KOPT-K1 (cell line): ENCODE measurements at regions not wholly inside any gene's neighbourhood (a gene's known extent, or its start where the extent isn't known, plus 50 kb on each side); places are given as distances from the start of the nearest gene placed in this dataset.

Experiments used
- H3K27ac ChIP-seq: fragments of 200-600 bp; sonication (generic); 2 replicates; pipeline ENCODE4 v1.5.1; 2016; ENCODE audit warnings: antibody characterized with exemption, mild to moderate bottlenecking, low read depth, low read length; ENCODE audit not compliant: poor library complexity, severe bottlenecking
- H3K36me3 ChIP-seq: fragments of 200-600 bp; sonication (generic); 2 replicates; pipeline ENCODE4 v1.5.1; 2017; ENCODE audit warnings: antibody characterized with exemption, mild to moderate bottlenecking, low read length, moderate library complexity; ENCODE audit not compliant: insufficient read depth
- H3K9me3 ChIP-seq: fragments of 200-600 bp; sonication (generic); 2 replicates; pipeline ENCODE4 v1.5.1; 2017; ENCODE audit warnings: antibody characterized with exemption, low read length, mild to moderate bottlenecking; ENCODE audit not compliant: insufficient read depth, poor library complexity, severe bottlenecking

- Histone ChIP-seq H3K9me3 (no peaks in the 10 kb centered on the region), H3K27ac (no peak overlapping the region), H3K36me3 (no peaks in the 10 kb centered on the region)
Observed at GRCh38 chr2:193703411-193703810, 1508.7 kb upstream of the TMEFF2 start.

GRCh38 chr2:193701484-193701883, 1506.8 kb upstream of the TMEFF2 start:
- no peaks in the 10 kb centered on the region for H3K36me3 ChIP-seq
- no peaks in the 10 kb centered on the region for H3K9me3 ChIP-seq
- H3K27ac ChIP-seq: no peak overlapping the region

- Histone ChIP-seq H3K9me3 (no peaks in the 10 kb centered on the region), H3K27ac (no peak overlapping the region), H3K36me3 (no peaks in the 10 kb centered on the region)
Observed at GRCh38 chr2:193695367-193695766, 1500.6 kb upstream of the TMEFF2 start.

- Histone ChIP-seq H3K27ac (no peak overlapping the region), H3K36me3 (no peaks in the 10 kb centered on the region)
Observed at GRCh38 chr2:193693758-193694157, 1499.0 kb upstream of the TMEFF2 start.

GRCh38 chr2:193690572-193690971, 1495.8 kb upstream of the TMEFF2 start:
- no peaks in the 10 kb centered on the region for H3K9me3 ChIP-seq
- H3K36me3 ChIP-seq: no peaks in the 10 kb centered on the region
- H3K27ac ChIP-seq: no peak overlapping the region

More at GRCh38 chr2:193693758-193694157, 1499.0 kb upstream of the TMEFF2 start:
- H3K9me3 ChIP-seq: no peaks in the 10 kb centered on the region

- Histone ChIP-seq H3K27ac (no peak overlapping the region), H3K36me3 (no peaks in the 10 kb centered on the region), H3K9me3 (no peaks in the 10 kb centered on the region)
Observed at GRCh38 chr2:193687195-193687594, 1492.5 kb upstream of the TMEFF2 start.

GRCh38 chr2:193679847-193680246, 1485.1 kb upstream of the TMEFF2 start:
- H3K9me3 ChIP-seq: no peaks in the 10 kb centered on the region
- no peaks in the 10 kb centered on the region for H3K36me3 ChIP-seq
- H3K27ac ChIP-seq: no peak overlapping the region

GRCh38 chr2:193670478-193670877, 1475.7 kb upstream of the TMEFF2 start:
- H3K36me3 ChIP-seq: no peaks in the 10 kb centered on the region
- H3K9me3 ChIP-seq: no peaks in the 10 kb centered on the region
- no peak overlapping the region for H3K27ac ChIP-seq

GRCh38 chr2:193668557-193669323, 1474.0 kb upstream of the TMEFF2 start:
- Histone ChIP-seq H3K9me3 (no peaks in the 10 kb centered on the region), H3K36me3 (no peaks in the 10 kb centered on the region), H3K27ac (no peak overlapping the region)

GRCh38 chr2:193627927-193628272, 1433.2 kb upstream of the TMEFF2 start:
- Histone ChIP-seq H3K36me3 (no peaks in the 10 kb centered on the region), H3K9me3 (peaks cover 12% of the 10 kb centered on the region), H3K27ac (no peak overlapping the region)

GRCh38 chr2:193627187-193627926, 1432.6 kb upstream of the TMEFF2 start:
- Histone ChIP-seq H3K27ac (no peak overlapping the region), H3K36me3 (no peaks in the 10 kb centered on the region), H3K9me3 (peaks cover 12% of the 10 kb centered on the region)

GRCh38 chr2:193608451-193608850, 1413.7 kb upstream of the TMEFF2 start:
- no peak overlapping the region for H3K27ac ChIP-seq

GRCh38 chr2:193590831-193591230, 1396.1 kb upstream of the TMEFF2 start:
- peaks cover 16% of the 10 kb centered on the region for H3K9me3 ChIP-seq
- H3K27ac ChIP-seq: no peak overlapping the region
- 0 out of 2 replicates have a peak, but pooled peaks cover 7% of the 10 kb centered on the region for H3K36me3 ChIP-seq

More at GRCh38 chr2:193608451-193608850, 1413.7 kb upstream of the TMEFF2 start:
- H3K36me3 ChIP-seq: no peaks in the 10 kb centered on the region
- H3K9me3 ChIP-seq: peaks cover under 1% of the 10 kb centered on the region

- no peaks in the 10 kb centered on the region for H3K36me3 ChIP-seq
- no peaks in the 10 kb centered on the region for H3K9me3 ChIP-seq
- no peak overlapping the region for H3K27ac ChIP-seq
Observed at GRCh38 chr2:193584522-193584938, 1389.8 kb upstream of the TMEFF2 start.

GRCh38 chr2:193583638-193584400, 1389.1 kb upstream of the TMEFF2 start:
- Histone ChIP-seq H3K27ac (no peak overlapping the region), H3K9me3 (no peaks in the 10 kb centered on the region), H3K36me3 (no peaks in the 10 kb centered on the region)
